GM23338 (cell line): ENCODE measurements at regions not wholly inside any gene's neighbourhood (a gene's known extent, or its start where the extent isn't known, plus 50 kb on each side); places are given as distances from the start of the nearest gene placed in this dataset.

Source experiments
- CREB1 ChIP-seq: fragments of 250-450 bp; sonication (Bioruptor Pico); IDR thresholded peaks from 2 replicates; pipeline ENCODE4 v1.5.0; 2020; ENCODE audit warnings: low read depth, mild to moderate bottlenecking, moderate library complexity
- ETS1 ChIP-seq: IDR thresholded peaks from 2 replicates; pipeline ENCODE4 v1.6.1; 2016; ENCODE audit warnings: antibody characterized with exemption
- EZH2 ChIP-seq: fragments of 200-600 bp; sonication (generic); IDR thresholded peaks from one replicate; pipeline ENCODE4 v1.8.0; 2017; ENCODE audit warnings: antibody characterized with exemption, mild to moderate bottlenecking, low read depth; ENCODE audit not compliant: unreplicated experiment
- EZH2phosphoT487 ChIP-seq: fragments of 200-600 bp; sonication (generic); IDR thresholded peaks from one replicate; pipeline ENCODE4 v1.8.1; 2018; ENCODE audit warnings: antibody characterized with exemption; ENCODE audit not compliant: unreplicated experiment
- NANOG ChIP-seq: IDR thresholded peaks from 2 replicates; pipeline ENCODE4 v1.6.1; 2016; ENCODE audit warnings: antibody characterized with exemption, borderline replicate concordance
- ZNF331 ChIP-seq: fragments of 250-450 bp; sonication (Bioruptor Pico); IDR thresholded peaks from 2 replicates; pipeline ENCODE4 v1.5.0; 2020; ENCODE audit warnings: low read depth, mild to moderate bottlenecking, moderate library complexity
- TF ChIP-seq, protein P1 (sequence below): fragments of 250-450 bp; sonication (Bioruptor Pico); IDR thresholded peaks from 2 replicates; pipeline ENCODE4 v1.5.0; 2020; ENCODE audit warnings: mild to moderate bottlenecking, moderate library complexity
- TF ChIP-seq, protein P2 (sequence below), 2 experiments: fragments of 200-600 bp in 1 of 2; sonication (generic) in 1 of 2; conservative IDR thresholded peaks; 2 replicates each; pipeline versions ENCODE4 v1.5.1 to v1.6.1; 2016 to 2017; ENCODE audit warnings: antibody characterized with exemption in 2 of 2, low read depth in 2 of 2, mild to moderate bottlenecking in 2 of 2, moderate library complexity in 1 of 2

DNA sequence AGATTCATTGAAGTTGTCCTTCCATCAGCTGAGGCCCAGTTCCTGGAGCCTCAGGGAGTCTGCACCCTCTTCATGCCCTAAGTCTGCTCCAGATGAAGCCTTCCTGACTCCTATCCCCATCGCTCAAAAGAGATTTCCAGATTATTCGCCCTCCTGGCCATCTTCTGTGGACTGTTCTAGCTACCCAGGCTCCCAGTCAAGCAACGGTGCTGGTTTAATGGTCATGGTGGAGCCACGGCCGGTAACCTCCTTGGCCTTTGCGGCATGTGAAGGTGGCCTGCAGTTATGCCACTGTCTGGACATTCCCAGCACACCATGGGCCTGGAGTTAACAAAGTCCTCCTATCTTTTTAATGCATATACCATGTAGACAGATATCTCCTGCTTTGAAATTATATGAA, 140.1 kb upstream of the ASB18 start (continued):
- TF ChIP-seq, protein P1, sequence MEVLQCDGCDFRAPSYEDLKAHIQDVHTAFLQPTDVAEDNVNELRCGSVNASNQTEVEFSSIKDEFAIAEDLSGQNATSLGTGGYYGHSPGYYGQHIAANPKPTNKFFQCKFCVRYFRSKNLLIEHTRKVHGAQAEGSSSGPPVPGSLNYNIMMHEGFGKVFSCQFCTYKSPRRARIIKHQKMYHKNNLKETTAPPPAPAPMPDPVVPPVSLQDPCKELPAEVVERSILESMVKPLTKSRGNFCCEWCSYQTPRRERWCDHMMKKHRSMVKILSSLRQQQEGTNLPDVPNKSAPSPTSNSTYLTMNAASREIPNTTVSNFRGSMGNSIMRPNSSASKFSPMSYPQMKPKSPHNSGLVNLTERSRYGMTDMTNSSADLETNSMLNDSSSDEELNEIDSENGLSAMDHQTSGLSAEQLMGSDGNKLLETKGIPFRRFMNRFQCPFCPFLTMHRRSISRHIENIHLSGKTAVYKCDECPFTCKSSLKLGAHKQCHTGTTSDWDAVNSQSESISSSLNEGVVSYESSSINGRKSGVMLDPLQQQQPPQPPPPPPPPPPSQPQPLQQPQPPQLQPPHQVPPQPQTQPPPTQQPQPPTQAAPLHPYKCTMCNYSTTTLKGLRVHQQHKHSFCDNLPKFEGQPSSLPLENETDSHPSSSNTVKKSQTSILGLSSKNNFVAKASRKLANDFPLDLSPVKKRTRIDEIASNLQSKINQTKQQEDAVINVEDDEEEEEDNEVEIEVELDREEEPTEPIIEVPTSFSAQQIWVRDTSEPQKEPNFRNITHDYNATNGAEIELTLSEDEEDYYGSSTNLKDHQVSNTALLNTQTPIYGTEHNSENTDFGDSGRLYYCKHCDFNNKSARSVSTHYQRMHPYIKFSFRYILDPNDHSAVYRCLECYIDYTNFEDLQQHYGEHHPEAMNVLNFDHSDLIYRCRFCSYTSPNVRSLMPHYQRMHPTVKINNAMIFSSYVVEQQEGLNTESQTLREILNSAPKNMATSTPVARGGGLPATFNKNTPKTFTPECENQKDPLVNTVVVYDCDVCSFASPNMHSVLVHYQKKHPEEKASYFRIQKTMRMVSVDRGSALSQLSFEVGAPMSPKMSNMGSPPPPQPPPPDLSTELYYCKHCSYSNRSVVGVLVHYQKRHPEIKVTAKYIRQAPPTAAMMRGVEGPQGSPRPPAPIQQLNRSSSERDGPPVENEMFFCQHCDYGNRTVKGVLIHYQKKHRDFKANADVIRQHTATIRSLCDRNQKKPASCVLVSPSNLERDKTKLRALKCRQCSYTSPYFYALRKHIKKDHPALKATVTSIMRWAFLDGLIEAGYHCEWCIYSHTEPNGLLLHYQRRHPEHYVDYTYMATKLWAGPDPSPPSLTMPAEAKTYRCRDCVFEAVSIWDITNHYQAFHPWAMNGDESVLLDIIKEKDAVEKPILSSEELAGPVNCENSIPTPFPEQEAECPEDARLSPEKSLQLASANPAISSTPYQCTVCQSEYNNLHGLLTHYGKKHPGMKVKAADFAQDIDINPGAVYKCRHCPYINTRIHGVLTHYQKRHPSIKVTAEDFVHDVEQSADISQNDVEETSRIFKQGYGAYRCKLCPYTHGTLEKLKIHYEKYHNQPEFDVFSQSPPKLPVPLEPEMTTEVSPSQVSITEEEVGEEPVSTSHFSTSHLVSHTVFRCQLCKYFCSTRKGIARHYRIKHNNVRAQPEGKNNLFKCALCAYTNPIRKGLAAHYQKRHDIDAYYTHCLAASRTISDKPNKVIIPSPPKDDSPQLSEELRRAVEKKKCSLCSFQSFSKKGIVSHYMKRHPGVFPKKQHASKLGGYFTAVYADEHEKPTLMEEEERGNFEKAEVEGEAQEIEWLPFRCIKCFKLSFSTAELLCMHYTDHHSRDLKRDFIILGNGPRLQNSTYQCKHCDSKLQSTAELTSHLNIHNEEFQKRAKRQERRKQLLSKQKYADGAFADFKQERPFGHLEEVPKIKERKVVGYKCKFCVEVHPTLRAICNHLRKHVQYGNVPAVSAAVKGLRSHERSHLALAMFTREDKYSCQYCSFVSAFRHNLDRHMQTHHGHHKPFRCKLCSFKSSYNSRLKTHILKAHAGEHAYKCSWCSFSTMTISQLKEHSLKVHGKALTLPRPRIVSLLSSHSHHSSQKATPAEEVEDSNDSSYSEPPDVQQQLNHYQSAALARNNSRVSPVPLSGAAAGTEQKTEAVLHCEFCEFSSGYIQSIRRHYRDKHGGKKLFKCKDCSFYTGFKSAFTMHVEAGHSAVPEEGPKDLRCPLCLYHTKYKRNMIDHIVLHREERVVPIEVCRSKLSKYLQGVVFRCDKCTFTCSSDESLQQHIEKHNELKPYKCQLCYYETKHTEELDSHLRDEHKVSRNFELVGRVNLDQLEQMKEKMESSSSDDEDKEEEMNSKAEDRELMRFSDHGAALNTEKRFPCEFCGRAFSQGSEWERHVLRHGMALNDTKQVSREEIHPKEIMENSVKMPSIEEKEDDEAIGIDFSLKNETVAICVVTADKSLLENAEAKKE (CRISPR knock-in tag) = no peak
- TF ChIP-seq ETS1 = no peak
- TF ChIP-seq, protein P2, sequence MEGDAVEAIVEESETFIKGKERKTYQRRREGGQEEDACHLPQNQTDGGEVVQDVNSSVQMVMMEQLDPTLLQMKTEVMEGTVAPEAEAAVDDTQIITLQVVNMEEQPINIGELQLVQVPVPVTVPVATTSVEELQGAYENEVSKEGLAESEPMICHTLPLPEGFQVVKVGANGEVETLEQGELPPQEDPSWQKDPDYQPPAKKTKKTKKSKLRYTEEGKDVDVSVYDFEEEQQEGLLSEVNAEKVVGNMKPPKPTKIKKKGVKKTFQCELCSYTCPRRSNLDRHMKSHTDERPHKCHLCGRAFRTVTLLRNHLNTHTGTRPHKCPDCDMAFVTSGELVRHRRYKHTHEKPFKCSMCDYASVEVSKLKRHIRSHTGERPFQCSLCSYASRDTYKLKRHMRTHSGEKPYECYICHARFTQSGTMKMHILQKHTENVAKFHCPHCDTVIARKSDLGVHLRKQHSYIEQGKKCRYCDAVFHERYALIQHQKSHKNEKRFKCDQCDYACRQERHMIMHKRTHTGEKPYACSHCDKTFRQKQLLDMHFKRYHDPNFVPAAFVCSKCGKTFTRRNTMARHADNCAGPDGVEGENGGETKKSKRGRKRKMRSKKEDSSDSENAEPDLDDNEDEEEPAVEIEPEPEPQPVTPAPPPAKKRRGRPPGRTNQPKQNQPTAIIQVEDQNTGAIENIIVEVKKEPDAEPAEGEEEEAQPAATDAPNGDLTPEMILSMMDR (conservative IDR thresholded peaks at IDR 0.05; ENCODE audit: low read depth in 2 of 2) = no peak
- TF ChIP-seq EZH2phosphoT487 = no peak
- TF ChIP-seq CREB1 (CRISPR knock-in tag) = no peak
- TF ChIP-seq ZNF331 (CRISPR knock-in tag) = no peak
- no peak for TF ChIP-seq NANOG
- no peak for TF ChIP-seq EZH2
